Upper lobe of right lung (tissue), 1 donor: ENCODE measurements at regions not wholly inside any gene's neighbourhood (a gene's known extent, or its start where the extent isn't known, plus 50 kb on each side); places are given as distances from the start of the nearest gene placed in this dataset.

Experiments used
- ATAC-seq: fragments of 200-7000 bp; cut with Tn5 transposase; one replicate; pipeline ENCODE4 v1.9.1; 2020; ENCODE audit warnings: mild to moderate bottlenecking, moderate library complexity
- DNase-seq: peaks from one replicate; pipeline ENCODE4 v3.0.0-alpha.2; 2020
- H3K27ac ChIP-seq: fragments of 200-600 bp; one replicate; pipeline ENCODE4 v1.8.0; 2022
- H3K27me3 ChIP-seq: fragments of 200-600 bp; one replicate; pipeline ENCODE4 v1.8.0; 2022; ENCODE audit warnings: mild to moderate bottlenecking
- H3K36me3 ChIP-seq: fragments of 200-600 bp; one replicate; pipeline ENCODE4 v1.8.0; 2022
- H3K4me1 ChIP-seq: fragments of 200-600 bp; one replicate; pipeline ENCODE4 v1.8.0; 2022
- H3K4me3 ChIP-seq: fragments of 200-600 bp; one replicate; pipeline ENCODE4 v1.8.0; 2022; ENCODE audit warnings: mild to moderate bottlenecking
- H3K9me3 ChIP-seq: fragments of 200-600 bp; one replicate; pipeline ENCODE4 v1.8.0; 2022
- intact Hi-C: fragments of 100-400 bp; cut with DNase I; formaldehyde crosslinking; loops from one replicate; pipeline ENCODE4 v1.11.0; 2022
- TF ChIP-seq, protein P1 (sequence below): fragments of 200-600 bp; IDR thresholded peaks from one replicate; pipeline ENCODE4 v1.8.0; 2022; ENCODE audit warnings: antibody characterized with exemption
- donor health status: DM: no; HTN: yes; CAD: no; lungs with severe emphysema.

GRCh38 chr5:60386436-60387050, 313.4 kb downstream of the DEPDC1B start:
- no peaks in the 10 kb centered on the region for H3K36me3 ChIP-seq
- TF ChIP-seq, protein P1, sequence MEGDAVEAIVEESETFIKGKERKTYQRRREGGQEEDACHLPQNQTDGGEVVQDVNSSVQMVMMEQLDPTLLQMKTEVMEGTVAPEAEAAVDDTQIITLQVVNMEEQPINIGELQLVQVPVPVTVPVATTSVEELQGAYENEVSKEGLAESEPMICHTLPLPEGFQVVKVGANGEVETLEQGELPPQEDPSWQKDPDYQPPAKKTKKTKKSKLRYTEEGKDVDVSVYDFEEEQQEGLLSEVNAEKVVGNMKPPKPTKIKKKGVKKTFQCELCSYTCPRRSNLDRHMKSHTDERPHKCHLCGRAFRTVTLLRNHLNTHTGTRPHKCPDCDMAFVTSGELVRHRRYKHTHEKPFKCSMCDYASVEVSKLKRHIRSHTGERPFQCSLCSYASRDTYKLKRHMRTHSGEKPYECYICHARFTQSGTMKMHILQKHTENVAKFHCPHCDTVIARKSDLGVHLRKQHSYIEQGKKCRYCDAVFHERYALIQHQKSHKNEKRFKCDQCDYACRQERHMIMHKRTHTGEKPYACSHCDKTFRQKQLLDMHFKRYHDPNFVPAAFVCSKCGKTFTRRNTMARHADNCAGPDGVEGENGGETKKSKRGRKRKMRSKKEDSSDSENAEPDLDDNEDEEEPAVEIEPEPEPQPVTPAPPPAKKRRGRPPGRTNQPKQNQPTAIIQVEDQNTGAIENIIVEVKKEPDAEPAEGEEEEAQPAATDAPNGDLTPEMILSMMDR = no peak
- H3K27me3 ChIP-seq = no peaks in the 10 kb centered on the region
- intact Hi-C loops = no loop called here
- H3K4me1 ChIP-seq = no peaks in the 10 kb centered on the region
- no peak overlapping the region for H3K4me3 ChIP-seq
- ATAC-seq (no peak), DNase-seq (no peak)
- no peaks in the 10 kb centered on the region for H3K9me3 ChIP-seq
- no peak overlapping the region for H3K27ac ChIP-seq

DNA sequence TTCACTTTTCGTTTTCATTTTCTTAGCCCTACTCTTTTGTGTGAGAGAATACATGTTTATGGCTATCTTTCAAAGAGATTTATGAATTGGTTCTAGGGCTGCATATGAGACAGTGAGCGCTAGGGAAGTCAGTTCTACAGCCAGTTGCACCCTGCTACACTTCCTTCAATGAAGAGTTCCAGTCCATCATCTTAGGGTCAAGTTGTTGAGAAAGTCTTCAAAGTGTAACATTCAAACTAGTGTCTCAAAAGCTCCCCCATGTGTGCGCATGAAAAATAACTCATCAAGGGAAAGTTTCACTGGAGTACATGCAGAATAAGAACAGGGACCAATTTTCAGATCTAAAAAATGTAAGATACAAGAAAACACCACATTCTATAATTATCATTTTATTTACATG, 317.2 kb downstream of the DEPDC1B start:
- Histone ChIP-seq H3K27me3 (no peaks in the 10 kb centered on the region), H3K27ac (no peak overlapping the region), H3K4me1 (no peaks in the 10 kb centered on the region), H3K4me3 (no peak overlapping the region), H3K9me3 (no peaks in the 10 kb centered on the region), H3K36me3 (no peaks in the 10 kb centered on the region)
- TF ChIP-seq, protein P1 = peak; percentile 26
- intact Hi-C loops = no loop called here
- peak; percentile 63 for ATAC-seq
- no peak for DNase-seq

DNA sequence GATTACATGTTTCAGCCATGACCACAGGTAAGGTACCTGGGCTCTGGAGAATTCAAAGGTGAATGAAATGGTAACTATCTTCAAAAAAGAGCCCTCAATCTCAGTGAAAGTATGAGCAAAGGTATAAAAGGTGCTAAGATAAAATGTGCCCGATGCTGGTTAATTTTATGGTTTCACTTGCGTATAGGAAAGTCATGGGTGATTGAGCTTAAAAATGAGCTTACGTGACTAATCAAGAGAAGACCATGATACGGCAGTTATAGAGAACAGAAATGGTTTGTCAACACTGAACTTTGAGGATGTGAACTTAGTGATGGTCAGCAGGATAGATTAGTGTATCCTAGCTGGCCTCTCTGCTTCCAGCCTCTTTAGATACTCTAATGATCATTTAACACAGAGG, 320.1 kb downstream of the DEPDC1B start:
- intact Hi-C loops = no loop called here
- no peak for ATAC-seq
- H3K27ac ChIP-seq = no peak overlapping the region

DNA sequence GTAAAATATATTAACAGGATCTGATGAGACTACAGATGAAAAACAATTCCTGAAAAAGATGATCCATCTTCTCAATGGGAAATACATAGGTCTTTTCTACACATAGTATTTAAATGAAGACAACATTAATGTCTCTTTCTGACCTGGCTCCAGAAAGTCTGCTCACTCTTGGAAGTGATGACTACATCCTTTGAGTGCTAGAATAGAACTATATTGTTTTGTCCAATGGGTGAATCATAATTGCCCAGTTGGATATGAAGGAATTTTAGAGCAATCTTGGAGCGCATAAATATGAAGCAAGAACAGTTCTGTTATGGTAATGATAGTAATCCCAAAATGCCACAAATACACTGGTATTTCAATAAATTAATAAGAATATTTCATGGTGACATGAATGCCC, 322.1 kb downstream of the DEPDC1B start:
- no peak overlapping the region for H3K4me3 ChIP-seq

More for the DNA sequence above, 320.1 kb downstream of the DEPDC1B start:
- Histone ChIP-seq H3K36me3 (no peaks in the 10 kb centered on the region), H3K9me3 (no peaks in the 10 kb centered on the region), H3K4me1 (no peaks in the 10 kb centered on the region), H3K4me3 (no peak overlapping the region), H3K27me3 (no peaks in the 10 kb centered on the region)
- TF ChIP-seq, protein P1 = no peak
- no peak for DNase-seq

GRCh38 chr5:60376860-60377259, 323.1 kb downstream of the DEPDC1B start:
- H3K27ac ChIP-seq = no peak overlapping the region
- H3K4me1 ChIP-seq = no peaks in the 10 kb centered on the region
- TF ChIP-seq, protein P1 = no peak
- H3K9me3 ChIP-seq = no peaks in the 10 kb centered on the region
- ATAC-seq (no peak), DNase-seq (no peak)
- no peaks in the 10 kb centered on the region for H3K36me3 ChIP-seq
- H3K27me3 ChIP-seq = no peaks in the 10 kb centered on the region
- intact Hi-C loops = no loop called here
- no peak overlapping the region for H3K4me3 ChIP-seq

More for the DNA sequence above, 322.1 kb downstream of the DEPDC1B start:
- Histone ChIP-seq H3K27ac (no peak overlapping the region), H3K27me3 (no peaks in the 10 kb centered on the region), H3K4me1 (no peaks in the 10 kb centered on the region), H3K9me3 (no peaks in the 10 kb centered on the region), H3K36me3 (no peaks in the 10 kb centered on the region)
- intact Hi-C loops = no loop called here
- no peak for ATAC-seq
- no peak for DNase-seq
- TF ChIP-seq, protein P1 = no peak

DNA sequence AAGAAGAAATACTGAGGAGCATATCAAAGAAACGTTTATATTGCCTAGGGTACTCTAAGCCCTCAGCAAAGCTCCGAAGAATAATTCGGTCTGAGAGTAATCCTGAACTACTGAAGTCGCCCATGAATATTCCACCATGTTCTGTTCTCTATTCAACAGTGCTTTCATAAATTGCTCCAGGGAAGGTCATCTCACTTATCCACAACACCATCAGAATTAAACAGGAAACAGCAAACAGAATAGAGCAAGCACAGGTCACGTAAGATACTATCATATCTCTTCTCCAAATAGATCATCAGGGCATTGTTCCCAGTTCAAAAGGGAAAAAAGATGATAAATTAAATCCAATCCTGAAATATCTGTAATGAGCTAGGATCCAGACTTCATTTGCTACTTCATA, 325.6 kb downstream of the DEPDC1B start:
- DNase-seq = no peak
- intact Hi-C loops = no loop called here
- Histone ChIP-seq H3K4me3 (no peak overlapping the region), H3K27me3 (no peaks in the 10 kb centered on the region), H3K27ac (no peak overlapping the region), H3K36me3 (no peaks in the 10 kb centered on the region), H3K4me1 (no peaks in the 10 kb centered on the region), H3K9me3 (no peaks in the 10 kb centered on the region)
- ATAC-seq = no peak
- TF ChIP-seq, protein P1 = no peak
